ENCODE measurements at regions not wholly inside any gene's neighbourhood (a gene's known extent, or its start where the extent isn't known, plus 50 kb on each side); places are given as distances from the start of the nearest gene placed in this dataset.

GRCh38 chr1:37294529-37294928, 179.9 kb upstream of the ZC3H12A start:
- TF ChIP-seq POLR2AphosphoS5 (IDR thresholded peaks at IDR 0.05; ENCODE audit: low read depth, low read length) = no peak
- no peak for TF ChIP-seq TCF7L2 (IDR thresholded peaks at IDR 0.05; ENCODE audit: borderline replicate concordance, extremely low read depth, insufficient read depth, insufficient read length)
- no peak for TF ChIP-seq EZH2phosphoT487 (IDR thresholded peaks at IDR 0.05; ENCODE audit: borderline replicate concordance)
- TF ChIP-seq ZBTB33 (IDR thresholded peaks at IDR 0.05; ENCODE audit: extremely low read depth, insufficient replicate concordance, low read length) = no peak
- no peak for TF ChIP-seq POLR2A (IDR thresholded peaks at IDR 0.05; ENCODE audit: borderline replicate concordance, extremely low read depth, insufficient read depth, insufficient read length)

All from HCT116 (cell line).